ENCODE measurements at regions not wholly inside any gene's neighbourhood (a gene's known extent, or its start where the extent isn't known, plus 50 kb on each side); places are given as distances from the start of the nearest gene placed in this dataset.
A peak's percentile ranks its signal among the peaks of the same experiment; 100 is the strongest.

GRCh38 chr11:115585361-115586024, 81.3 kb upstream of the CADM1 start (continued):
- TF ChIP-seq PBX3 (IDR thresholded peaks at IDR 0.05) (no peak), SIN3A (IDR thresholded peaks at IDR 0.05; ENCODE audit: borderline replicate concordance, low read depth, low read length) (no peak), MEF2A (IDR thresholded peaks at IDR 0.05; ENCODE audit: borderline replicate concordance, low read depth) (no peak), MAX (IDR thresholded peaks at IDR 0.05; ENCODE audit: low read depth) (no peak), CTCF (IDR thresholded peaks at IDR 0.05) (no peak), FOXM1 (IDR thresholded peaks at IDR 0.05; ENCODE audit: low read depth) (no peak), MXI1 (IDR thresholded peaks at IDR 0.05; ENCODE audit: low read depth, low read length) (no peak)

GRCh38 chr11:115581871-115582639, 77.8 kb upstream of the CADM1 start:
- no peaks in the 10 kb centered on the region for H3K9me3 ChIP-seq
- H3K36me3 ChIP-seq (replicated peaks in 1 of 2; ENCODE audit: control insufficient read depth in 1 of 2, insufficient read depth in 2 of 2, low read length in 1 of 2) = no peaks in the 10 kb centered on the region
- H2AFZ ChIP-seq (ENCODE audit: low read depth) = no peak overlapping the region
- no peak overlapping the region for H3K4me3 ChIP-seq (ENCODE audit: low read depth in 2 of 2, low read length in 1 of 2)
- no peaks in the 10 kb centered on the region for H3K27me3 ChIP-seq (ENCODE audit: insufficient read depth)
- no peak overlapping the region for H3K9ac ChIP-seq
- H3F3A ChIP-seq (replicated peaks; ENCODE audit: insufficient read depth) = no peaks in the 10 kb centered on the region
- POLR2A ChIA-PET = interaction anchor here (1.2 to 1.7 kb wide), 4 partner anchors 8 to 77 kb away, joined by 3 to 10 read pairs (median 6); partner anchors contain the start of gene CADM1
- no peaks in the 10 kb centered on the region for H3K79me2 ChIP-seq (ENCODE audit: insufficient read depth)
- H3K4me2 ChIP-seq = peak overlapping the region; percentile 24; the same call in 1 of the 2 replicates
- H4K20me1 ChIP-seq (ENCODE audit: insufficient read depth) = no peaks in the 10 kb centered on the region
- WGBS (ENCODE audit: low lambda C conversion rate) = 45% methylated on average over 20 of the region's 20 CpGs
- H3K4me1 ChIP-seq (ENCODE audit: control insufficient read depth in 1 of 2, insufficient read depth in 2 of 2, low read depth in 1 of 2, low read length in 1 of 2) = peaks cover 0 to 50% of the 10 kb centered on the region in 2 experiments; a peak in 2 of 4 replicates
- peak overlapping the region in 1 of 2 experiments; percentile 100; a peak in 2 of 4 replicates for H3K27ac ChIP-seq (ENCODE audit: low read depth in 2 of 2, low read length in 1 of 2)
- peak; percentile 58 for DNase-seq
- CTCF ChIA-PET = interaction anchor here (0.7 to 1.9 kb wide), 6 partner anchors 8 to 330 kb away, joined by 3 to 5 read pairs (median 3); no protein-coding TSS in a partner anchor
- no peaks in the 10 kb centered on the region for H3K9me2 ChIP-seq
- TF ChIP-seq CHD2 (IDR thresholded peaks at IDR 0.05; ENCODE audit: low read length, partially characterized antibody) = peak; percentile 39
- TF ChIP-seq RAD21 (IDR thresholded peaks at IDR 0.05; ENCODE audit: low read length) = peak; percentile 67
- peak in 1 of 2 experiments; percentile 34; a peak in 1 of 4 replicates for TF ChIP-seq EP300 (IDR thresholded peaks at IDR 0.05; ENCODE audit: borderline replicate concordance in 1 of 2, low read depth in 1 of 2, low read length in 1 of 2)
- TF ChIP-seq CTCF (IDR thresholded peaks at IDR 0.05) = 0 out of 2 replicates have a peak, but pooled peaks have one; percentile 11
- 0 out of 2 replicates have a peak, but pooled peaks have one; percentile 22 for TF ChIP-seq RFX5 (IDR thresholded peaks at IDR 0.05; ENCODE audit: low read length)
- no peak for TF ChIP-seq ELF1 (IDR thresholded peaks at IDR 0.05)
- no peak for TF ChIP-seq MAX (IDR thresholded peaks at IDR 0.05; ENCODE audit: low read depth)
- no peak for TF ChIP-seq USF2 (IDR thresholded peaks at IDR 0.05; ENCODE audit: borderline replicate concordance, low read depth, low read length)
- no peak for TF ChIP-seq REST (IDR thresholded peaks at IDR 0.05; ENCODE audit: low read depth, low read length)
- TF ChIP-seq SMC3 (IDR thresholded peaks at IDR 0.05; ENCODE audit: low read depth, low read length) = peak; percentile 45; the same call in 1 of the 2 replicates
- TF ChIP-seq RCOR1 (IDR thresholded peaks at IDR 0.05; ENCODE audit: low read length) = peak; percentile 19; the same call in 1 of the 2 replicates
- no peak for TF ChIP-seq POLR2AphosphoS5 (IDR thresholded peaks at IDR 0.05; ENCODE audit: low read depth, low read length)

All from SK-N-SH (cell line).